IPS-18a (cell line): ENCODE measurements at regions not wholly inside any gene's neighbourhood (a gene's known extent, or its start where the extent isn't known, plus 50 kb on each side); places are given as distances from the start of the nearest gene placed in this dataset.
"Not testable (repeated sequence)": the region's sequence is repeated elsewhere in the genome, so short reads cannot be mapped to it uniquely, and the experiment has no call there.

ENCODE experiments used
- H3K27ac ChIP-seq: one replicate; pipeline ENCODE4 v1.5.1; 2013; ENCODE audit warnings: low read length
- H3K27me3 ChIP-seq: one replicate; pipeline ENCODE4 v1.6.1; 2013; ENCODE audit warnings: mild to moderate bottlenecking, low read length; ENCODE audit not compliant: control insufficient read depth, insufficient read depth
- H3K36me3 ChIP-seq: one replicate; pipeline ENCODE4 v1.6.1; 2013; ENCODE audit warnings: low read depth, low read length; ENCODE audit not compliant: control insufficient read depth
- H3K4me1 ChIP-seq: one replicate; pipeline ENCODE4 v1.6.1; 2013; ENCODE audit warnings: low read depth, low read length; ENCODE audit not compliant: control insufficient read depth
- H3K4me3 ChIP-seq: one replicate; pipeline ENCODE4 v1.5.1; 2013; ENCODE audit warnings: low read length
- H3K9ac ChIP-seq: one replicate; pipeline ENCODE4 v1.6.1; 2013; ENCODE audit warnings: mild to moderate bottlenecking, low read length, moderate library complexity
- H3K9me3 ChIP-seq: one replicate; pipeline ENCODE4 v1.6.1; 2013; ENCODE audit warnings: low read depth, low read length; ENCODE audit not compliant: control insufficient read depth

- H3K36me3 ChIP-seq, result no peaks in the 10 kb centered on the region
- H3K4me1 ChIP-seq, result no peaks in the 10 kb centered on the region
- H3K27ac ChIP-seq, result no peak overlapping the region
Observed at GRCh38 chr15:66962522-66962921, 102.9 kb upstream of the SMAD3 start.

GRCh38 chr15:66963084-66963483, 102.3 kb upstream of the SMAD3 start:
- Histone ChIP-seq H3K27me3 (no peaks in the 10 kb centered on the region), H3K27ac (no peak overlapping the region), H3K4me1 (no peaks in the 10 kb centered on the region), H3K36me3 (no peaks in the 10 kb centered on the region), H3K9ac (no peak overlapping the region), H3K4me3 (no peak overlapping the region), H3K9me3 (no peaks in the 10 kb centered on the region)

More at GRCh38 chr15:66962522-66962921, 102.9 kb upstream of the SMAD3 start:
- Histone ChIP-seq H3K9ac (no peak overlapping the region), H3K4me3 (no peak overlapping the region), H3K9me3 (no peaks in the 10 kb centered on the region), H3K27me3 (no peaks in the 10 kb centered on the region)

- Histone ChIP-seq H3K27me3 (no peaks in the 10 kb centered on the region), H3K27ac (no peak overlapping the region), H3K9ac (no peak overlapping the region), H3K36me3 (no peaks in the 10 kb centered on the region), H3K4me3 (no peak overlapping the region), H3K4me1 (no peaks in the 10 kb centered on the region), H3K9me3 (no peaks in the 10 kb centered on the region)
Observed at GRCh38 chr15:66963710-66964109, 101.7 kb upstream of the SMAD3 start.

GRCh38 chr15:66964111-66964738, 101.2 kb upstream of the SMAD3 start:
- no peaks in the 10 kb centered on the region for H3K36me3 ChIP-seq
- H3K27me3 ChIP-seq, result no peaks in the 10 kb centered on the region
- H3K4me1 ChIP-seq, result no peaks in the 10 kb centered on the region
- H3K4me3 ChIP-seq, result no peak overlapping the region
- no peak overlapping the region for H3K27ac ChIP-seq
- no peak overlapping the region for H3K9ac ChIP-seq
- no peaks in the 10 kb centered on the region for H3K9me3 ChIP-seq

DNA sequence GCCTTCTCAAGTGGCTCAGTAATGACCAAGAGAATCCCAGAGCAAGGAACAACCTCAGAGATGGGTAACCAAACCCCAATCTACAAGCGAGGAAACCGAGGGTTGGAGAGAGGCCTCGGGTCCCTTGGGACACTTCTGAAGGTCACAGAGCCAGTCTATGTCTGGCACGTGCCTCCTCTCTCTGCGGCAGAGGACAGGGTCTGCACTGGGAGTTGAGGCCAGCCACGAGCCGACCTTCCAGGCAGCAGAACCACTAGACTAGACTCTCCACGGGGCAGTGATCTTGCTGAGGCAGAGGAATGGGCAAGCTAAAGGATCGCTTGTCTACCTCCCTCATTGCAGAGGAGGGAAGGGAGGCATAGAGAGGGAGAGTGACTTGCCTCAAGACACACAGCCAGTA, 100.6 kb upstream of the SMAD3 start:
- no peak overlapping the region for H3K9ac ChIP-seq
- no peaks in the 10 kb centered on the region for H3K27me3 ChIP-seq
- no peaks in the 10 kb centered on the region for H3K36me3 ChIP-seq
- no peak overlapping the region for H3K27ac ChIP-seq
- no peaks in the 10 kb centered on the region for H3K4me1 ChIP-seq
- no peak overlapping the region for H3K4me3 ChIP-seq
- H3K9me3 ChIP-seq, result no peaks in the 10 kb centered on the region

GRCh38 chr15:66965201-66965900, 100.1 kb upstream of the SMAD3 start:
- H3K9me3 ChIP-seq, result no peaks in the 10 kb centered on the region
- H3K27me3 ChIP-seq, result no peaks in the 10 kb centered on the region
- H3K36me3 ChIP-seq, result no peaks in the 10 kb centered on the region
- H3K4me1 ChIP-seq, result no peaks in the 10 kb centered on the region
- H3K4me3 ChIP-seq, result no peak overlapping the region
- no peak overlapping the region for H3K9ac ChIP-seq
- H3K27ac ChIP-seq, result no peak overlapping the region

DNA sequence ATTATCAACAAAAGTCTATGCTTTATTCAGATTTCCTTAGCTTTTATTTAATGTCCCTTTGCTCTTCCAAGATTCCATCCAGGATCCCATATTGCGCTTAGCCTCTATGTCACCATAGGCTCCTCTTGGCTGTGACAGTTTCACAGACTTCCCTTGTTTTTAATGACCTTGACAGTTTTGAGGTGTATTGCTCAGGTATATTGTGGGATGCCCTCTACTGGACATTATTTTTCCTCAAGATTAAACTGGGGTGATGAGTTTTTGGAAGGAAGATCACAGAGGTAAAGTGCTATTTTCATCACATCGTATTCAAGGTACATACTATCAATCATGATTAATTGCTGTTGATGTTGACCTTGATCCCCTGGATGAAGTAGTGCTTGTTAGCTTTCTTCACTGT, 99.1 kb upstream of the SMAD3 start:
- Histone ChIP-seq H3K36me3 (no peaks in the 10 kb centered on the region), H3K4me3 (no peak overlapping the region), H3K9ac (no peak overlapping the region), H3K27me3 (no peaks in the 10 kb centered on the region), H3K9me3 (no peaks in the 10 kb centered on the region), H3K27ac (no peak overlapping the region), H3K4me1 (no peaks in the 10 kb centered on the region)

DNA sequence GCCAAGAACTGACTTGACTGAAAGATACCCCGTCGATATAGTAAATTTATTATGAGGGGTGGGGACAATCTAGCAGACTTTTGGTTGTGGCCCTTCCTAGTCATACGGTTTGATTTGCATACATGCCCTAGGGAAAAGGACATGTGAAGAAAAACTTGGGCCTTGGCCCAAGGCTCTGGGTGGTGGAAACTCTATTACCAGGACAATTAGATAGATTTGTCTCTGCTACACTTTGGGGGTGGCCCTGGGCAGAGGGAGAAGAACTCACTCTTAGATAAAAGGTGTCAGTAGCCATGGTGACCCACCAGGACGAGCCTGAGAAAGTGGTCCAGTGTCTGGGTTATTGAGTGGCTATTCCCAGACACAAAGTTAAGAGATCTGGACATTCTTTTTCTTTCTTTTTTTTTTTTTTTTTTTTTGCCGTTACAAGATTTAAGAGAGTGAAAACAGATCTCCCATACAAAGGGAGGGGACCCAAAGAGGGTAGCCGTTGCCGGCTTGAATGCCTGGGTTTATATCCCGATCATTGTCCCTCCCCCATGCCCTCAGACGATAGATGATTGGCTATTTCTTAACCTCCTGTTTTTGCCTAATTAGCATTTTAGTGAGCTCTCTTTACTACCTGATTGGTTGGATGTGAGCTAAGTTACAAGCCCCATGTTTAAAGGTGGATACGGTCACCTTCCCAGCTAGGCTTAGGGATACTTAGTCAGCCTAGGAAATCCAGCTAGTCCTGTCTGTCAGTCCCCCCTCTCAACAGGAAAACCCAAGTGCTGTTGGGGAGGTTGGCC, 96.4 kb upstream of the SMAD3 start:
- H3K27me3 ChIP-seq, result no peaks in the 10 kb centered on the region
- no peak overlapping the region for H3K9ac ChIP-seq
- H3K4me1 ChIP-seq, result no peaks in the 10 kb centered on the region
- H3K4me3 ChIP-seq, result no peak overlapping the region
- no peaks in the 10 kb centered on the region for H3K36me3 ChIP-seq
- H3K27ac ChIP-seq, result no peak overlapping the region
- H3K9me3 ChIP-seq, result no peaks in the 10 kb centered on the region

DNA sequence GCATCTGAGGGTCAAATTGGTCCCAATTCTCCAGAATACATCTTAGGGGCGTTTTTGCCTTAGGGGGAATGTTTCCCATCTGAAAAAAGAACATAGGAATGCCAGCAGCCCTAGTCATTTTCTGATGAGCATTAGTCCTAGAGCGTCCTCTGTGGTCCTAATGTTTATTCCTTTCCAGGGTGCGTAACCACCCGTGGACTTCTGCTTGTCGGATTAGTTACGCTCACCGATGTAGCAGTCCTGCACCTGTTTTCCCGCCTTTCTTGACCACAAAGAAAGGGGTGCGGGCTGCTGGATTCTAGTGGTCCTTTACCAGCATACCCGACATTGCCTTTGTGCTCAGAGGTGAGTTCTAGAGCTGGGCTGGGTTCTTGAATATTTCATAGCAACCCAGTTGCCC, 91.3 kb upstream of the SMAD3 start:
- not testable (repeated sequence) for H3K27ac ChIP-seq, H3K9ac ChIP-seq, H3K4me1 ChIP-seq, H3K4me3 ChIP-seq, H3K9me3 ChIP-seq, H3K27me3 ChIP-seq, H3K36me3 ChIP-seq

- not testable (repeated sequence) for H3K9me3 ChIP-seq, H3K4me3 ChIP-seq, H3K36me3 ChIP-seq, H3K4me1 ChIP-seq, H3K9ac ChIP-seq, H3K27me3 ChIP-seq, H3K27ac ChIP-seq
Observed at GRCh38 chr15:66976106-66976640, 89.2 kb upstream of the SMAD3 start.

DNA sequence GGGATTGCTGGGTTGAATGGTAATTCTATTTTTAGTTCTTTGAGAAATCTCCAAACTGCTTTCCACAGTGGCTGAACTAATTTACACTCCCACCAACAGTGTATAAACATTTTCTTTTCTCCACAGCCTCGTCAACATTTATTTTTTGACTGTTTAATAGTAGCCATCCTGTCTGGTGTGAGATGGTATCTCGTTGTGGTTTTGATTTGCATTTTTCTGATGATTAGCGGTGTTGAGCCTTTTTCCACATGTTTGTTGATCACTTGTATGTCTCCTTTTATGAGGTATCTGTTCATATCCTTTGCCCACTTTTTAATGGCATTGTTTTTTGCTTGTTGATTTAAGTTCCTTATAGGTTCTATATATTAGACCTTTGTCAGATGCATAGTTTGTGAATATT, 85.1 kb upstream of the SMAD3 start:
- not testable (repeated sequence) for H3K27me3 ChIP-seq, H3K4me1 ChIP-seq, H3K36me3 ChIP-seq, H3K9me3 ChIP-seq, H3K9ac ChIP-seq, H3K4me3 ChIP-seq, H3K27ac ChIP-seq
